Mesothelial cell of epicardium (in vitro differentiated cells): ENCODE measurements at regions not wholly inside any gene's neighbourhood (a gene's known extent, or its start where the extent isn't known, plus 50 kb on each side); places are given as distances from the start of the nearest gene placed in this dataset.

Experiments used
- DNase-seq, 2 experiments: peaks; one replicate each; pipeline ENCODE4 v3.0.0; 2021; ENCODE audit warnings: low spot score in 2 of 2; ENCODE audit not compliant: unreplicated experiment in 2 of 2
- H3K27ac Mint-ChIP-seq: 2 replicates; pipeline ENCODE4 v1.8.0; 2021; ENCODE audit warnings: mixed read lengths
- H3K27me3 Mint-ChIP-seq: 2 replicates; pipeline ENCODE4 v1.8.0; 2021; ENCODE audit warnings: low read depth, mixed read lengths
- H3K36me3 Mint-ChIP-seq: 2 replicates; pipeline ENCODE4 v1.8.0; 2021; ENCODE audit warnings: mixed read lengths
- H3K4me1 Mint-ChIP-seq: 2 replicates; pipeline ENCODE4 v1.8.0; 2021; ENCODE audit warnings: mixed read lengths
- H3K4me3 Mint-ChIP-seq: 2 replicates; pipeline ENCODE4 v1.8.0; 2021; ENCODE audit warnings: mild to moderate bottlenecking, moderate library complexity, mixed read lengths
- H3K9me3 Mint-ChIP-seq: 2 replicates; pipeline ENCODE4 v1.8.0; 2021; ENCODE audit warnings: mixed read lengths
- TF ChIP-seq, protein P1 (sequence below): fragments of 200-600 bp; sonication (generic); IDR thresholded peaks from one replicate; pipeline ENCODE4 v1.5.0; 2021; ENCODE audit warnings: antibody characterized with exemption; ENCODE audit not compliant: unreplicated experiment

DNA sequence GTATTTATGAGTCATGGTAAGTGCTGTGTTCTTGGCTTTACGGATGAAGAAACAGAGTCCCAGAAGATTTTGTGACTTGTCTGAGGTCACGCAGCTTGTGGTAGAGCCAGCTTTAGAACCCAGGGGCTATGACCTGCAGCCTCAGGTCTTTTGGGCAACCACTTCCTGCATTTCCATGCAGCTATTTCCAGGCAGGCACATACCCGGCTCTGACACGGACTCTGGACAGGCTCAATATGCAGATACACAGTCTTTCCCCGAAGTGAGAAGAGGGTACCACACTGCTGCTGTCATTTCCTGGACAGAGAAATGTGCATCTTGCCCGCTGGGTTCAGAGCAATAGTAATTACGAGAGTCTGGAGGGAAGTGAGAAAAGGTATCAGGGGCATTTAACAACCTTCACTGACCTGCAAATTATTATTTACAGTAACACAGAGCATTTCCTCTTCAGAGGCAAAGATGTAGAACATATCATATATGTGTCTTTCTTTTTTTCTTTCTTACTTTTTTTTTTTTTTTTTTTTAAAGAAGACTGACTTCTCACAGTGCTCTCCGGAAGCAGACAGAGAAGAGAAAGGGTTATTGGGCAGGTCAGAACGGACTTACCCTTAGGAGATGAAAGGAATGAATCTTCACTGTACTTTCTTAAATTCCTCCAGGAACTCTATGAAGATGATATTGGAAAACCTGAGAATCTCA lies 185.1 kb downstream of the CLIC5 start:
- H3K36me3 Mint-ChIP-seq, result no peaks in the 10 kb centered on the region
- no peaks in the 10 kb centered on the region for H3K27me3 Mint-ChIP-seq
- peaks cover 13% of the 10 kb centered on the region for H3K4me1 Mint-ChIP-seq
- TF ChIP-seq, protein P1, sequence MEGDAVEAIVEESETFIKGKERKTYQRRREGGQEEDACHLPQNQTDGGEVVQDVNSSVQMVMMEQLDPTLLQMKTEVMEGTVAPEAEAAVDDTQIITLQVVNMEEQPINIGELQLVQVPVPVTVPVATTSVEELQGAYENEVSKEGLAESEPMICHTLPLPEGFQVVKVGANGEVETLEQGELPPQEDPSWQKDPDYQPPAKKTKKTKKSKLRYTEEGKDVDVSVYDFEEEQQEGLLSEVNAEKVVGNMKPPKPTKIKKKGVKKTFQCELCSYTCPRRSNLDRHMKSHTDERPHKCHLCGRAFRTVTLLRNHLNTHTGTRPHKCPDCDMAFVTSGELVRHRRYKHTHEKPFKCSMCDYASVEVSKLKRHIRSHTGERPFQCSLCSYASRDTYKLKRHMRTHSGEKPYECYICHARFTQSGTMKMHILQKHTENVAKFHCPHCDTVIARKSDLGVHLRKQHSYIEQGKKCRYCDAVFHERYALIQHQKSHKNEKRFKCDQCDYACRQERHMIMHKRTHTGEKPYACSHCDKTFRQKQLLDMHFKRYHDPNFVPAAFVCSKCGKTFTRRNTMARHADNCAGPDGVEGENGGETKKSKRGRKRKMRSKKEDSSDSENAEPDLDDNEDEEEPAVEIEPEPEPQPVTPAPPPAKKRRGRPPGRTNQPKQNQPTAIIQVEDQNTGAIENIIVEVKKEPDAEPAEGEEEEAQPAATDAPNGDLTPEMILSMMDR, result no peak
- no peak for DNase-seq
- H3K4me3 Mint-ChIP-seq, result no peak overlapping the region
- H3K27ac Mint-ChIP-seq, result no peak overlapping the region
- H3K9me3 Mint-ChIP-seq, result no peaks in the 10 kb centered on the region

DNA sequence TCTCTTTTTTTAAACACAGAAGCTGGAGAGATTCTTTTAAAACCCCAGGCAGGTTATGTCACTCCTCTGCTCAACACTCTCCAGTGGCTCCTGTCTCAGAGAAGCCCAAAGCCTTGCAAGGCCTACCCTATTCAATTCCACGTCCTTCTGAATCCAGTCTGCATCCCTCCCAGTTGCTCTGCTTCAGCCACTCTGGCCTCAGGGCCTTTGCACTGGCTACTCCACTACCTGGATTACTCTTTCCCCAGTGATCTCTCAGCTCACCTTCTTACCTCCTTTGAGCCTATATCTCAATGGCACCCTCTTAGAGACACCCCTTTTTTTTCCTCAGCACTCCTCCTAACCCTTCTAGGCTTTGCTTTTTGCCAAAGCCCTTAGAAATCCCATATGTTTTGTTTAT lies 185.8 kb downstream of the CLIC5 start:
- Mint-ChIP-seq H3K4me1 (peaks cover 10% of the 10 kb centered on the region), H3K9me3 (no peaks in the 10 kb centered on the region), H3K4me3 (no peak overlapping the region), H3K27ac (no peak overlapping the region), H3K27me3 (no peaks in the 10 kb centered on the region), H3K36me3 (no peaks in the 10 kb centered on the region)
- no peak for DNase-seq
- TF ChIP-seq, protein P1, result no peak

DNA sequence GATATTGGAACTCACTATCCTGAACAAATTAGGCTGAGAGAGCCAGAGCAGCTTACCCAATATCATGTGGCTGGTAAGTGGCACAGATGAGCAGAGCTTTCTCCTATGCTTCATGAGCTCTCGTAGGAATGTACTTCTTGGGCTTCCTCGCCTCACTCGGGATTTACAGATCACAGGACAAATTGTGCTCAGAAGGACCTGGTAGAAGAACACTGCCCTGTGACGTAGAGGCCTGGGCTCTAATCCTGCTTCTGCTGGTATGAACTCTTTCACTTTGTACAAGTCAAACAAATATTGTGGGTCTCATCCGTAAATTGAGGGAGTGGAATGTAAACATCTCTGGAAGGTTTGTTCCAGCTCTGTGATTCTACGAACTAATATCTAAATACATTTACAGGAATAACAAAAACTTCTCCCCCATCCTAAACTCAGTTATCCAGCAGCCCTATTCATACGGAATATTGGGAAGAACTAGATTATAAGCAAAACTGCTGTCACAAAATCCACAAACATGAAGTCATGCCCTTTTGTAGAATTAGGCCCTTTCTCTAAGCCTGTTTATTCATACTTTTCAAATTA lies 187.6 kb downstream of the CLIC5 start:
- Mint-ChIP-seq H3K36me3 (no peaks in the 10 kb centered on the region), H3K27me3 (peaks cover 5% of the 10 kb centered on the region), H3K27ac (no peak overlapping the region), H3K9me3 (no peaks in the 10 kb centered on the region), H3K4me1 (peaks cover 10% of the 10 kb centered on the region), H3K4me3 (no peak overlapping the region)
- no peak for DNase-seq
- TF ChIP-seq, protein P1, result no peak

DNA sequence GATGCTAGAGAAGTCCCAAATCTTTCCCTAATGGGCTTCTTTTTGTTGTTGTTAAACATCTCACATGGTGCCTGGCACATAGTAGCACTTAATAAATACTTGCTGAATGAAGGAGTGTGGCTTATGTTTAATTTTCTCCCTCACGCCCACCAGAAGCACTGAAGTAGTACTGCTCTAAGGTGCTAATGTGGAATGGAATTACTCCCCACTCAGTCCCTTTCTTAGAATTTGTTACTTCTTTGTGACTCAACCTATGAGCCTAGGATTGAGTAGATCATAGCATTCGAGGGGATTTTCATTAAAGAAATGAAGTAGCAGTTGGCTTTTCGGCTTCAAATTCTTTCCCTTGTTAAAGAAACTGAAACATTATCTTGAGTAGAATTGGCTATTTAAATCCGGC lies 192.8 kb downstream of the CLIC5 start:
- H3K36me3 Mint-ChIP-seq, result no peaks in the 10 kb centered on the region
- H3K4me3 Mint-ChIP-seq, result no peak overlapping the region
- TF ChIP-seq, protein P1, result no peak
- peaks cover 5% of the 10 kb centered on the region for H3K9me3 Mint-ChIP-seq
- H3K27ac Mint-ChIP-seq, result no peak overlapping the region
- peaks cover 5% of the 10 kb centered on the region for H3K27me3 Mint-ChIP-seq
- no peaks in the 10 kb centered on the region for H3K4me1 Mint-ChIP-seq
- DNase-seq, result no peak

DNA sequence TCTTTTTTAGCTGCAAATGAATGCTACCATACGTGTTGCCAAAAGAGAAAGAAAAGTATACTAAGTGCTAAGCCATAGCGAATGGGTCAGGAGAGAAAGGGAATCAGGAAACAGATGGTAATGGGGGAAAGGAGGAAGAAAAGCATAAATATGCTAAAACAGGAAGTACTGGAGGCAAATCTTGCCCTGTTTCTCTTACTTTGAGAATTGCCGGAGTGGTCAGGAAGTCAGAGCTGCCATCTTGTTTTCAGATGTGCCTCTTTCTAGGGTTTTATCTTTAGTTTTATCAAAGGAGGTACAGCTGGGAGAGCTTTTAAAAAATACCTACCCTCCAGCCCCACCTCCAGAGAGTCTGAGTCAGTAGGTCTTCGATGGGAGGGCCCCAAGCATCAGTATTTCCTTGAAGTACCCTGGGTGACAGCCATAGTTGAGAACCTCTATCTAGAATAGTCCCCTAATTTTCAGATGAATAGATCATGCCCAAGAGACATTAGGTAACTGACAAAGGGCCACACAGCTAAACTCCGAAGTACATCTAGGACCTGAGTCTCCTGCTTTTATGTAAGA lies 193.3 kb downstream of the CLIC5 start:
- H3K27me3 Mint-ChIP-seq, result peaks cover 5% of the 10 kb centered on the region
- no peaks in the 10 kb centered on the region for H3K36me3 Mint-ChIP-seq
- H3K4me1 Mint-ChIP-seq, result no peaks in the 10 kb centered on the region
- no peak overlapping the region for H3K27ac Mint-ChIP-seq
- H3K4me3 Mint-ChIP-seq, result no peak overlapping the region
- no peak for DNase-seq
- H3K9me3 Mint-ChIP-seq, result peaks cover 5% of the 10 kb centered on the region
- TF ChIP-seq, protein P1, result no peak
